HL-60 (cell line): ENCODE measurements at regions not wholly inside any gene's neighbourhood (a gene's known extent, or its start where the extent isn't known, plus 50 kb on each side); places are given as distances from the start of the nearest gene placed in this dataset.

Experiments
- CTCF ChIP-seq: IDR thresholded peaks from one replicate; pipeline ENCODE4 v1.5.1; 2011; ENCODE audit warnings: low read length, control low read depth, inconsistent platforms; ENCODE audit not compliant: insufficient read depth
- POLR2AphosphoS5 ChIP-seq: IDR thresholded peaks from 2 replicates; pipeline ENCODE4 v1.6.1; 2012; ENCODE audit warnings: low read depth
- REST ChIP-seq: IDR thresholded peaks from 2 replicates; pipeline ENCODE4 v1.6.1; 2012; ENCODE audit warnings: low read depth; ENCODE audit not compliant: insufficient replicate concordance

- TF ChIP-seq CTCF, result no peak
- no peak for TF ChIP-seq REST
- TF ChIP-seq POLR2AphosphoS5, result no peak
These were observed 68.1 kb upstream of the FGF3 start for GRCh38 chr11:69887330-69887729.
